Heart left ventricle (tissue), 16 donors: ENCODE measurements at regions not wholly inside any gene's neighbourhood (a gene's known extent, or its start where the extent isn't known, plus 50 kb on each side); places are given as distances from the start of the nearest gene placed in this dataset.
"Not testable (repeated sequence)": the region's sequence is repeated elsewhere in the genome, so short reads cannot be mapped to it uniquely, and the experiment has no call there.

Experiments
- ATAC-seq, 4 donors: fragments of 200-7000 bp; cut with Tn5 transposase; one replicate each; pipeline ENCODE4 v1.9.1; 2020 to 2022; ENCODE audit warnings: moderate library complexity in 4 of 4, mild to moderate bottlenecking in 3 of 4, moderate number of reproducible peaks in 1 of 4
- DNase-seq, 5 donors: peaks; one replicate each; pipeline ENCODE4 v3.0.0-alpha.2; 2020
- H3K27ac ChIP-seq, 12 donors: fragments of 200-600 bp; sonication (generic) in 4 of 12; one replicate each; pipeline versions ENCODE4 v1.5.0 to v1.8.0; 2016 to 2022; ENCODE audit warnings: mild to moderate bottlenecking in 2 of 12
- H3K27me3 ChIP-seq, 9 donors: fragments of 200-600 bp; sonication (generic) in 2 of 9; one replicate each; pipeline versions ENCODE4 v1.5.1 to v1.8.0; 2016 to 2022; ENCODE audit warnings: mild to moderate bottlenecking in 3 of 9
- H3K36me3 ChIP-seq, 9 donors: fragments of 200-600 bp; sonication (generic) in 2 of 9; one replicate each; pipeline versions ENCODE4 v1.5.0 to v1.8.0; 2018 to 2022; ENCODE audit warnings: mild to moderate bottlenecking in 2 of 9
- H3K4me1 ChIP-seq, 12 donors: fragments of 200-600 bp; sonication (generic) in 4 of 12; one replicate each; pipeline versions ENCODE4 v1.5.0 to v1.8.0; 2016 to 2022; ENCODE audit warnings: mild to moderate bottlenecking in 3 of 12
- H3K4me3 ChIP-seq, 12 donors: fragments of 200-600 bp; sonication (generic) in 4 of 12; one replicate each; pipeline versions ENCODE4 v1.5.0 to v1.8.0; 2017 to 2022; ENCODE audit warnings: mild to moderate bottlenecking in 9 of 12, moderate library complexity in 4 of 12
- H3K9me3 ChIP-seq, 12 donors: fragments of 200-600 bp; sonication (generic) in 4 of 12; one replicate each; pipeline versions ENCODE4 v1.5.0 to v1.8.0; 2016 to 2022; ENCODE audit warnings: mild to moderate bottlenecking in 1 of 12
- POLR2A ChIP-seq, 2 donors: fragments of 450-650 bp; IDR thresholded peaks; one replicate each; pipeline ENCODE4 v1.6.1; 2017; ENCODE audit warnings: antibody characterized with exemption in 2 of 2, mild to moderate bottlenecking in 2 of 2, moderate library complexity in 2 of 2
- WGBS, 4 donors: extraction: QIAGEN DNeasy Blood & Tissue Kit in 2 of 4; methylation state at CpG; one replicate each; pipeline versions ENCODE4 v1.1.5 to v1.1.7; 2013 to 2018; 5-methylcytosine and 5-hydroxymethylcytosine counted together
- intact Hi-C, 10 donors: fragments of 100-400 bp; cut with DNase I; formaldehyde crosslinking; loops; one replicate each; pipeline versions ENCODE4 v1.11.1 to v1.14.2; 2022
- TF ChIP-seq, protein P1 (sequence below), 12 donors: fragments of 200-600 bp; sonication (generic) in 4 of 12; IDR thresholded peaks; one replicate each; pipeline versions ENCODE4 v1.5.0 to v1.8.0; 2018 to 2022; ENCODE audit warnings: antibody characterized with exemption in 12 of 12, mild to moderate bottlenecking in 5 of 12
- donor health status: ischemic (EF 13 %, LVEDD 7.1; RV severe dilation, severe dysfunction).
- donor health status: healthy with polysubstance abuse.
- donor health status: DM: no; HTN: yes; CAD: no.
- donor health status: DM: no; HTN: no; CAD: no.
- donor health status: ischemic (EF 25% LVEDD 6.9; RV normal size, moderate dysfunction).
- donor health status: ischemic (EF 25% LVEDD 5.7; RV mildly dilated, moderate dysfunction).
- donor health status: healthy.
- donor health status: DM: yes; HTN: yes; CAD: no.
- donor health status: ischemic (EF 35%, LVEDD 5.7; RV mildly dilated, moderate dysfunction).
- donor health status: nonischemic (EF 11% LVEDD 7.7; RV severe dilation, severe dysfunction).
- donor health status: DM: yes; HTN: yes; CAD: no.
- donor health status: PGD.
- donor health status: ischemic (EF 29% LVEDD 5.4; RV normal size, mild dysfunction).
- donor health status: nonischemic (EF 23%, LVEDD 6.1; RV moderate dilation, normal function).

DNA sequence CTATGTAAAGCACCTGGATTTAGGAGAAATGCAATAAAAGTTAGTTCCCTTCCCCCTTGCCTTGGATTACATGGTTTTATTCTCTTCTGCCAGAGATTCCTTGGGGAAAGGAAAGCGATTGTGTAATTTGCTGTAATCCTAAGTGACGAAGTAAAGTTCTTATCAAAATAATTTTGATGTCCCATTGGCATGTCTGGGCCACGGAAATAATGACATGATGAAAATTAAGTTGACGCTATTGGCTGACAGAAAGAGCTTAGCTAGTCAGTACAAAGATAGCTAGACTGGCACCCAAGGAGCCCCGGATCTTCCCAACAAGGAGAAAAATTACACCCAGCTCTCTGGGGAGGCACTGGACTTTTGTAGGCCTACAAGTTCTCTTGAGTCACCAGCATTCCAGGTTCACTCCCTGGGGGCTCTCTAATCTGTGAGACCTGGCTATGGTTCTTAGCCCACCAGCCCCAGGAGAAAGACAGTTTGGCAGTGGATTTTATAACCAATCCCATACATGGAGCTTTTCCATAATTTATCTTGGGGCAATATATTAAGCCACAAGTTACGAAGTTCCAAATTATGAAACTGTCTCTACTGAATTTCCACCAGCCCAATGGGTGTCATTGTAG lies 59.9 kb downstream of the FOXA2 start:
- Histone ChIP-seq H3K9me3 (no peaks in the 10 kb centered on the region), H3K27ac (no peak overlapping the region), H3K4me3 (no peak overlapping the region), H3K36me3 (no peaks in the 10 kb centered on the region), H3K4me1 (no peaks in the 10 kb centered on the region), H3K27me3 (peaks cover 0 to 30% (median 3%) of the 10 kb centered on the region in 9 donors)
- WGBS, 4 donors = 60 to 80% (median 68%) methylated on average over 6 of the region's 6 CpGs
- intact Hi-C loops = no loop called here
- TF ChIP-seq, protein P1, sequence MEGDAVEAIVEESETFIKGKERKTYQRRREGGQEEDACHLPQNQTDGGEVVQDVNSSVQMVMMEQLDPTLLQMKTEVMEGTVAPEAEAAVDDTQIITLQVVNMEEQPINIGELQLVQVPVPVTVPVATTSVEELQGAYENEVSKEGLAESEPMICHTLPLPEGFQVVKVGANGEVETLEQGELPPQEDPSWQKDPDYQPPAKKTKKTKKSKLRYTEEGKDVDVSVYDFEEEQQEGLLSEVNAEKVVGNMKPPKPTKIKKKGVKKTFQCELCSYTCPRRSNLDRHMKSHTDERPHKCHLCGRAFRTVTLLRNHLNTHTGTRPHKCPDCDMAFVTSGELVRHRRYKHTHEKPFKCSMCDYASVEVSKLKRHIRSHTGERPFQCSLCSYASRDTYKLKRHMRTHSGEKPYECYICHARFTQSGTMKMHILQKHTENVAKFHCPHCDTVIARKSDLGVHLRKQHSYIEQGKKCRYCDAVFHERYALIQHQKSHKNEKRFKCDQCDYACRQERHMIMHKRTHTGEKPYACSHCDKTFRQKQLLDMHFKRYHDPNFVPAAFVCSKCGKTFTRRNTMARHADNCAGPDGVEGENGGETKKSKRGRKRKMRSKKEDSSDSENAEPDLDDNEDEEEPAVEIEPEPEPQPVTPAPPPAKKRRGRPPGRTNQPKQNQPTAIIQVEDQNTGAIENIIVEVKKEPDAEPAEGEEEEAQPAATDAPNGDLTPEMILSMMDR (IDR thresholded peaks at IDR 0.05) = no peak
- TF ChIP-seq POLR2A (IDR thresholded peaks at IDR 0.05) = no peak
- ATAC-seq (no peak), DNase-seq (no peak)

DNA sequence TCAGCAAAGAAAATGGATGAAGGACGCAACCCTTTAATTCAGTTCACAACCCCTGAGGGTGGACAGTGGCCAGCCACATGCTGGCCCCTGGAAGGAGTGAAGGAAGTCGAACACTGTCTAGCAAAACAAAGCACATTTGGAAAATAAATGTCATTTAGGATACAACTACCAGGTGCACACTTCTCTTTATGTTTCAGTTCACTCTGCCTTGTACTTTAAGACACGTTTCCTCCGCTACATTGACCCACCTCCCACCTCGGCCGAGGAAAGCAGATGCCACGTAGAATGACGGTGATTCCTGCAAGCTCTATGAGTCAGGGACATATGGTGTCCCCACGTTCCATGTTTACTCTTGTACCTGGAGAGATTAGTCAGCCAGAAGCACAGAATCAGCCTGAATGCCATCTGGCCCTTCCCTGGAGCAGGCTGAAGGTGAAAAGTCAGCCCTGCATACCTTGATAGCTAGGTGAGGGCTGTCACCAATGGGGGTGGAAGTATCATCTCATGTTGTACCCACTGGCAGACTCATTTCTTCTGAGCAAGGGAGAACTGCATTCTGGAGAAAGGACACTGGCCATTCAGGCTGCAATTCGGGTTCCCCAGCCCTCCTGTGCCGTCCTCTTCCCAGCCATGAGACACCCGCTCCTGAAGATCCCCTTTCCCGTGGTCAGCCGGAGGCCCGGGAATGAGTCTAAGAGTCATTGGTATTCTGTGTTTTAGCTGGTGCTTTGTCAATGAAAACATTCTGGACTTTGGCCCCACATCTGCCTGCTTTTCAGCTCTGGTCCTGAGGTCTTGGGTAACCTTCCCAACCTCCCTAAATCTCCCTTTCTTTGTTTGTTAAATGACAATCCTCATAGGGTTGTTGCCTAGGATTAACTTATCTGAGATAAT lies 60.6 kb downstream of the FOXA2 start:
- Histone ChIP-seq H3K36me3 (no peaks in the 10 kb centered on the region), H3K4me3 (no peak overlapping the region), H3K9me3 (no peaks in the 10 kb centered on the region), H3K4me1 (no peaks in the 10 kb centered on the region), H3K27ac (no peak overlapping the region), H3K27me3 (peaks cover 0 to 30% (median 3%) of the 10 kb centered on the region in 9 donors)
- WGBS, 4 donors = 77 to 85% (median 82%) methylated on average over 15 of the region's 15 CpGs
- no peak for TF ChIP-seq POLR2A (IDR thresholded peaks at IDR 0.05)
- TF ChIP-seq, protein P1 (IDR thresholded peaks at IDR 0.05) = no peak
- ATAC-seq = no peak
- DNase-seq = no peak
- intact Hi-C loops = no loop called here

DNA sequence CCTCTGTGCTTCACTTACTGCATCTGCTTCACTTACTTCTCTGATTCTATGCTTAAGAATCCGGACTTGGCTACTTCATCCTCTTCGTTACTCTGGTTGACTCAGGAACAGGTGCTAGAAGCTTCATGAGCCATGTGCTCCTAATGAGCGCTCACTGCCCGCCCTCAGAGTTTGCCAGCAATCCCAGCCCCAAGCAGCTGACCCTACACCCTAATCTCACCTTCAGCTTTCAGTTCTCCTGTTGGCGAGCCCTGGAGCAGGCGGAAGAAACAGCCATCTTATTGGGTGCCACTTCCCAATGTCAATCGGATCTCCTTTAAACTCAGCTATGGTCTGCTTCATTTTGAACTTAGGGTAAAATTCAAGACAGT lies 61.3 kb downstream of the FOXA2 start:
- 86 to 92% (median 89%) methylated on average over 7 of the region's 7 CpGs for WGBS, 4 donors
- intact Hi-C loops = no loop called here
- no peak overlapping the region for H3K4me3 ChIP-seq
- H3K36me3 ChIP-seq = no peaks in the 10 kb centered on the region
- ATAC-seq (no peak), DNase-seq (no peak)
- TF ChIP-seq, protein P1 (IDR thresholded peaks at IDR 0.05) = no peak
- no peak for TF ChIP-seq POLR2A (IDR thresholded peaks at IDR 0.05)
- H3K9me3 ChIP-seq = no peaks in the 10 kb centered on the region
- no peaks in the 10 kb centered on the region for H3K4me1 ChIP-seq
- H3K27ac ChIP-seq = no peak overlapping the region
- peaks cover 0 to 31% (median 3%) of the 10 kb centered on the region in 9 donors for H3K27me3 ChIP-seq

DNA sequence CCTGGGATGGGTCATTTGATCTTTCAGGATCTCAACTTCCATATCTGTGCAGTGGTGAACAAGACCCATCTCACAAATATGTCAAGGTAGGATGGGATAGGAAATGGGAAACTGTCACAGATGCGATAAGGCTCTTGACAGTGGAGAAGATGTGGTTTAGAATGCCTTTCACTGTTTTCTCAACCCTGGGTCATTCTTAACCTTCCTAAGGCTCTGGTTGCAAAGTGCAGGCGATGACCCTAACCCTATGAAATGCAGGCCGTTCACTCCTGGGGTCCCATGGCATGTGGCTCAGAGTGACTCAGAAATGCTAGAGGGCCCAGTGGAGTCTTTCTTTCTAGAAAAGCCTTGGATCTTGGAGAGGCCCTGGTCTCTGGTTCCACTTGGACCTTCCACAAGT lies 61.7 kb downstream of the FOXA2 start:
- no peaks in the 10 kb centered on the region for H3K9me3 ChIP-seq
- no peak overlapping the region for H3K27ac ChIP-seq
- H3K36me3 ChIP-seq = no peaks in the 10 kb centered on the region
- 80 to 89% (median 83%) methylated on average over 3 of the region's 3 CpGs for WGBS, 4 donors
- ATAC-seq = no peak
- no peak for TF ChIP-seq POLR2A (IDR thresholded peaks at IDR 0.05)
- TF ChIP-seq, protein P1 (IDR thresholded peaks at IDR 0.05) = no peak
- H3K27me3 ChIP-seq = peaks cover 0 to 31% (median 3%) of the 10 kb centered on the region in 9 donors
- no peaks in the 10 kb centered on the region for H3K4me1 ChIP-seq
- DNase-seq = no peak
- H3K4me3 ChIP-seq = no peak overlapping the region
- intact Hi-C loops = no loop called here

DNA sequence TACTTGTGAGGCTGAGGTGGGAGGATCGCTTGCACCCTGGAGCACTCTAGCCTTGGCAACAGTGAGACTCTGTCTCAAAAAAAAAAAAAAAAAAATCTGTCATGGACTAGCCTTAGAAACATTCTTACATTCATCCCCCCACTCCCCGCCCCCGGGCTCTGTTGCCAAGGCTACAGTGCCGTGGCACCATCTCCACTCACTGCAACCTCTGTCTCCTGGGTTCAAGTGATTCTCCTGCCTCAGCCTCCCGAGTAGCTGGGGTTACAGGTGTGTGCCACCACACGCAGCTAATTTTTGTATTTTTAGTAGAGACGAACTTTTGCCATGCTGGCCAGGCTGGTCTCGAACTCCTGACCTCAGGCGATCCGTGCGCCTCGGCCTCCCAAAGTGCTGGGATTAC lies 62.4 kb downstream of the FOXA2 start:
- WGBS, 4 donors = 83 to 91% (median 89%) methylated on average over 12 of the region's 12 CpGs
- H3K4me3 ChIP-seq, H3K4me1 ChIP-seq, DNase-seq, H3K36me3 ChIP-seq, ATAC-seq, H3K9me3 ChIP-seq, intact Hi-C loops, H3K27ac ChIP-seq: not testable (repeated sequence)
- peaks cover 0 to 31% (median 3%) of the 10 kb centered on the region in 9 donors for H3K27me3 ChIP-seq
